Gastroesophageal sphincter (tissue), 4 donors: ENCODE measurements at regions not wholly inside any gene's neighbourhood (a gene's known extent, or its start where the extent isn't known, plus 50 kb on each side); places are given as distances from the start of the nearest gene placed in this dataset.

Source experiments
- ATAC-seq: fragments of 150-250 bp; one replicate; pipeline ENCODE4 v1.9.1; 2016; ENCODE audit warnings: mild to moderate bottlenecking, moderate library complexity
- H3K27ac ChIP-seq, 4 donors: fragments of 200-600 bp; sonication (generic) in 3 of 4; 1 replicate in 3 of 4; 2 replicates in 1 of 4; pipeline ENCODE4 v1.5.1; 2016 to 2019
- H3K27me3 ChIP-seq: fragments of 200-600 bp; sonication (generic); one replicate; pipeline ENCODE4 v1.5.1; 2019
- H3K36me3 ChIP-seq, 2 donors: fragments of 200-600 bp; sonication (generic); one replicate each; pipeline ENCODE4 v1.5.1; 2019; ENCODE audit warnings: control low read depth in 1 of 2
- H3K4me1 ChIP-seq, 3 donors: fragments of 200-600 bp; sonication (generic); 1 replicate in 2 of 3; 2 replicates in 1 of 3; pipeline ENCODE4 v1.5.1; 2016 to 2019; ENCODE audit warnings: control low read depth in 2 of 3
- H3K4me3 ChIP-seq, 2 donors: fragments of 200-600 bp; sonication (generic); one replicate each; pipeline ENCODE4 v1.5.1; 2019; ENCODE audit warnings: mild to moderate bottlenecking in 1 of 2, moderate library complexity in 1 of 2
- H3K9me3 ChIP-seq, 3 donors: fragments of 200-600 bp; sonication (generic); one replicate each; pipeline ENCODE4 v1.5.1; 2017 to 2019; ENCODE audit warnings: control low read depth in 2 of 3
- EP300 ChIP-seq: sonication (generic); formaldehyde crosslinking; IDR thresholded peaks from one replicate; pipeline ENCODE4 v1.6.1; 2017; ENCODE audit warnings: antibody characterized with exemption, mild to moderate bottlenecking
- POLR2A ChIP-seq, 2 donors: fragments of 450-650 bp; IDR thresholded peaks; one replicate each; pipeline ENCODE4 v1.6.1; 2017; ENCODE audit warnings: antibody characterized with exemption in 2 of 2, mild to moderate bottlenecking in 2 of 2, moderate library complexity in 1 of 2
- POLR2AphosphoS5 ChIP-seq: sonication (generic); formaldehyde crosslinking; IDR thresholded peaks from one replicate; pipeline ENCODE4 v1.6.1; 2017; ENCODE audit warnings: antibody characterized with exemption
- WGBS, 2 donors: methylation state at CpG; one replicate each; pipeline ENCODE4 v1.1.5; 2018; ENCODE audit warnings: low coverage in 1 of 2; 5-methylcytosine and 5-hydroxymethylcytosine counted together
- TF ChIP-seq, protein P1 (sequence below), 4 experiments: fragments of 200-600 bp in 2 of 4; fragments of 450-650 bp in 2 of 4; sonication (generic) in 1 of 4; IDR thresholded peaks; one replicate each; pipeline ENCODE4 v1.5.1; 2017 to 2019; ENCODE audit warnings: antibody characterized with exemption in 4 of 4, mild to moderate bottlenecking in 2 of 4, moderate library complexity in 2 of 4

DNA sequence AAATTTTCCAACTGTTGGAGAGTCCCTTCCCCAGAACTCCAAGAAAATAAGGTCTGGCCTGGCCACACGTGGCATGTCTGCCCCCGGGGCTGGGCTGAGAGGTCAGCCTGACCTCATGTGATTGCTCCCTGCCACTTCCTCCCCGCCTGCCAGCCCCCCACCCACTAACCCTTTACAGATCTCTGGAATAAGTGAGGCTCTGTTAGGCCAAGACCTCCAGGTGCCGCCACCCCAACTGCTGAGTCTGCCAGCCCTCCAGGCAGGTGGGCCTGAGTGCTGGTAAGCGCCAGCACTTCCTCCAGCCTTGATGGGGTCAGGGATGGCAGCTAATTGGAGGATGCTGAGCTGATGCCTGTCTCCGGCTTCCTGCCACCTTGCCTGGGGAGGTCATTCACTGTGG, 658.4 kb downstream of the MED13L start:
- 56% methylated on average over 4 of the region's 6 CpGs; no CpG with 5 or more reads in 1 of the 2 donors for WGBS, 2 donors
- no peaks in the 10 kb centered on the region for H3K9me3 ChIP-seq
- no peaks in the 10 kb centered on the region for H3K36me3 ChIP-seq
- H3K4me1 ChIP-seq: no peaks in the 10 kb centered on the region
- no peak overlapping the region for H3K4me3 ChIP-seq
- ATAC-seq: no peak
- H3K27me3 ChIP-seq: peaks cover 33% of the 10 kb centered on the region
- no peak overlapping the region for H3K27ac ChIP-seq
- TF ChIP-seq POLR2AphosphoS5 (no peak), POLR2A (IDR thresholded peaks at IDR 0.05) (no peak)
- TF ChIP-seq, protein P1, sequence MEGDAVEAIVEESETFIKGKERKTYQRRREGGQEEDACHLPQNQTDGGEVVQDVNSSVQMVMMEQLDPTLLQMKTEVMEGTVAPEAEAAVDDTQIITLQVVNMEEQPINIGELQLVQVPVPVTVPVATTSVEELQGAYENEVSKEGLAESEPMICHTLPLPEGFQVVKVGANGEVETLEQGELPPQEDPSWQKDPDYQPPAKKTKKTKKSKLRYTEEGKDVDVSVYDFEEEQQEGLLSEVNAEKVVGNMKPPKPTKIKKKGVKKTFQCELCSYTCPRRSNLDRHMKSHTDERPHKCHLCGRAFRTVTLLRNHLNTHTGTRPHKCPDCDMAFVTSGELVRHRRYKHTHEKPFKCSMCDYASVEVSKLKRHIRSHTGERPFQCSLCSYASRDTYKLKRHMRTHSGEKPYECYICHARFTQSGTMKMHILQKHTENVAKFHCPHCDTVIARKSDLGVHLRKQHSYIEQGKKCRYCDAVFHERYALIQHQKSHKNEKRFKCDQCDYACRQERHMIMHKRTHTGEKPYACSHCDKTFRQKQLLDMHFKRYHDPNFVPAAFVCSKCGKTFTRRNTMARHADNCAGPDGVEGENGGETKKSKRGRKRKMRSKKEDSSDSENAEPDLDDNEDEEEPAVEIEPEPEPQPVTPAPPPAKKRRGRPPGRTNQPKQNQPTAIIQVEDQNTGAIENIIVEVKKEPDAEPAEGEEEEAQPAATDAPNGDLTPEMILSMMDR (IDR thresholded peaks at IDR 0.05): no peak

DNA sequence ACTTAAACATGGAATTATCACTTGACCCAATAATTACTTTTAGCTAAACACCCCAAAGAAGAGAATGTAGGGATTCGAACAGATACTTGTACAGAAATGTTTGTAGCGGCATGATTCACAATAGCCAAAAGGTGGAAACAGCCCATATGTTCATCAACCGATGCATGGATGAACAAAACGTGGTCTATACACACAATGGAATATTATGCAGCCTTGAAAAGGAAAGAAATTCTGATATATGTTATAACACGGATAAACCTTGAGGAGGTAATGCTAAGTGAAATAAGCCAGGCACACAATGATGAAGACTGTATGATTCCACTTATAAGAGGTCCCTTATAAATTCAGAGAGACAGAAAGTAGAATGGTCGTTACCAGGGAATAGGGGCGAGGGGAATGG, 659.4 kb downstream of the MED13L start:
- peaks cover 0 to 4% (median 0%) of the 10 kb centered on the region in 3 donors for H3K9me3 ChIP-seq
- TF ChIP-seq POLR2AphosphoS5 (no peak), POLR2A (IDR thresholded peaks at IDR 0.05) (no peak)
- TF ChIP-seq, protein P1 (IDR thresholded peaks at IDR 0.05): no peak
- WGBS, 2 donors: 92 to 96% methylated on average over 7 of the region's 7 CpGs
- no peaks in the 10 kb centered on the region for H3K4me1 ChIP-seq
- H3K36me3 ChIP-seq: no peaks in the 10 kb centered on the region
- ATAC-seq: no peak
- peaks cover 28% of the 10 kb centered on the region for H3K27me3 ChIP-seq
- H3K4me3 ChIP-seq: no peak overlapping the region
- no peak overlapping the region for H3K27ac ChIP-seq

DNA sequence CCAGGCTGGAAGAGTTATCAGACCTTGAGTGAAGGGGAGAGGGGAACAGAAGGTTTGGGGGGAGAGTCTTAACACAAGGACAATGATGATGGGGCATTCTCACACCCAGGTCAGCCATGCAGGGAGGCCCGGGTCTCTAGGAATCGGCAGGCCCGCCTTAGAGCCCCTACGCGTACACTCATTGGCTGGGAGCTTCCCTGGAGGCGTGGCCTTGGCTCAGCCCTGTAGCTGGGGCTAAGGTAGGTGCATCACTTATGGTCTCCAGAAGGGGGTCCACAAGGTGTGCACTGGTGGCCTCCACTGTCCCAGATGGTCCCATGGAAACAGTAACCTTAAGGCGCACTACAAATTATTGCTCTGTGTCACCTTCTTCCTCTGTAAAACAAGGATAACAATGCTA, 660.1 kb downstream of the MED13L start:
- TF ChIP-seq POLR2A (IDR thresholded peaks at IDR 0.05) (no peak), EP300 (no peak), POLR2AphosphoS5 (no peak)
- TF ChIP-seq, protein P1 (IDR thresholded peaks at IDR 0.05): no peak
- Histone ChIP-seq H3K27ac (no peak overlapping the region), H3K4me1 (no peaks in the 10 kb centered on the region), H3K36me3 (no peaks in the 10 kb centered on the region), H3K4me3 (no peak overlapping the region), H3K27me3 (peaks cover 28% of the 10 kb centered on the region), H3K9me3 (peaks cover 0 to 4% (median 0%) of the 10 kb centered on the region in 3 donors)
- WGBS, 2 donors: 91 to 92% methylated on average over 2 to 6 of the region's 7 CpGs
- ATAC-seq: no peak

DNA sequence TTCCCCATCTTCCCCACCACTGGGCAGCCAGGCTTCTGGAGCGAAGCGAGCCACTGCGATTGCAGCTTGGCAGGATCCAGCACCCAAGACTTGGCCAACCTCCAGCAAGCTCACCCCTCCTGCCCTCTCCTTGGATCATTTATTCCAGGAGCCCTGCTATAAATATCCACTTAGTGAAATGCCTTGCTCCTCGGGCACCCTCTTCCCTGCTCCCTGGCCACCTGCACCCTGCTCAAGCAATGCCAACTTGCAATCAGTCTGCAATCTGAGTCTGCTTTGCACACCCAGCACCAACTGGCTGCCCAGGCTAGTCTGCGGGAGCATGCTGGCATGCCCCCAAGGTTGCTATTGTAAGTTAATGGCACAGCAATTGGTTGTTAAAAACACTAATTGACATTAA, 666.0 kb downstream of the MED13L start:
- ATAC-seq: no peak

DNA sequence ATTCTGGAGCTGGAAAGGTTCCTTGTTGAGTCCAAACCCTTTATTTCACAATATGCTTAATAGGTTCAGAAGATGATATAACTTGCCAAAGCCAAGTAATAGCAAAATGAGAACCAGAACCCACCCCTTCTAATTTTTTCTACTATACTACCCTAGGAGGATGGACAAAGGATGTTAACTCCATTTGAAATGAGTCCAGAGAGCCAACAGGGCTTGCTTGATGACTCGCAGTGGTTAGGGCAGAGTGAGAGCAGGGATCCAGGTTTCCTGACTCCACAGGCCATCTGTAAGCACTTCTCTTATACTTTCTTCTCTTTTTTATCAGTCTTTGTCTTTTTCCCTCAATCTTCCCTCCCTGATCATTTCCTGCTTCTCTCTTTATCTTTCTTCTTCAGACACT, 668.1 kb downstream of the MED13L start:
- Histone ChIP-seq H3K4me1 (peaks cover 0 to 11% (median 0%) of the 10 kb centered on the region in 3 donors), H3K36me3 (no peaks in the 10 kb centered on the region), H3K27ac (no peak overlapping the region), H3K27me3 (peaks cover 23% of the 10 kb centered on the region), H3K4me3 (no peak overlapping the region), H3K9me3 (peaks cover 0 to 4% (median 0%) of the 10 kb centered on the region in 3 donors)
- no peak for ATAC-seq
- WGBS, 2 donors: 86 to 100% methylated on average over 1 of the region's 1 CpG
- TF ChIP-seq, protein P1 (IDR thresholded peaks at IDR 0.05): no peak
- no peak for TF ChIP-seq EP300
- TF ChIP-seq POLR2AphosphoS5: no peak
- TF ChIP-seq POLR2A (IDR thresholded peaks at IDR 0.05): no peak

More for the DNA sequence above, 666.0 kb downstream of the MED13L start:
- no peaks in the 10 kb centered on the region for H3K36me3 ChIP-seq
- no peak for TF ChIP-seq POLR2A (IDR thresholded peaks at IDR 0.05)
- no peak for TF ChIP-seq POLR2AphosphoS5
- TF ChIP-seq, protein P1 (IDR thresholded peaks at IDR 0.05): no peak
- no peak for TF ChIP-seq EP300
- no peak overlapping the region for H3K4me3 ChIP-seq
- no peak overlapping the region for H3K27ac ChIP-seq
- 48 to 75% methylated on average over 4 to 5 of the region's 5 CpGs for WGBS, 2 donors
- H3K4me1 ChIP-seq: peaks cover 0 to 11% (median 0%) of the 10 kb centered on the region in 3 donors
- peaks cover 0 to 4% (median 0%) of the 10 kb centered on the region in 3 donors for H3K9me3 ChIP-seq
- H3K27me3 ChIP-seq: peaks cover 5% of the 10 kb centered on the region
